Activated CD4-positive, alpha-beta T cell treated with anti-CD3 and anti-CD28 coated beads, Interleukin-10, Interleukin-2, amounts not matched to agents 100 ng/mL and 50 ng/mL, durations not matched to agents 16 hours and 8 hours (primary cell): ENCODE measurements at regions not wholly inside any gene's neighbourhood (a gene's known extent, or its start where the extent isn't known, plus 50 kb on each side); places are given as distances from the start of the nearest gene placed in this dataset.
A peak's percentile ranks its signal among the peaks of the same experiment; 100 is the strongest.
"Not testable (repeated sequence)": the region's sequence is repeated elsewhere in the genome, so short reads cannot be mapped to it uniquely, and the experiment has no call there.

Experiments used
- DNase-seq: peaks from one replicate; pipeline ENCODE4 v3.0.0-alpha.2; 2020

GRCh38 chr5:83889971-83890745, 169.5 kb upstream of the HAPLN1 start:
- DNase-seq = no peak

GRCh38 chr5:83877911-83878706, 157.5 kb upstream of the HAPLN1 start:
- no peak for DNase-seq

- no peak for DNase-seq
These were observed 151.1 kb upstream of the HAPLN1 start for GRCh38 chr5:83871533-83872395.

- DNase-seq = no peak
These were observed 145.5 kb upstream of the HAPLN1 start for GRCh38 chr5:83866181-83866580.

- DNase-seq = no peak
These were observed 144.9 kb upstream of the HAPLN1 start for GRCh38 chr5:83865579-83865978.

GRCh38 chr5:83864652-83865051, 144.0 kb upstream of the HAPLN1 start:
- DNase-seq = no peak

- DNase-seq = no peak
These were observed 136.7 kb upstream of the HAPLN1 start for GRCh38 chr5:83857341-83857740.

- no peak for DNase-seq
These were observed 136.2 kb upstream of the HAPLN1 start for GRCh38 chr5:83856881-83857280.

- DNase-seq = not testable (repeated sequence)
These were observed 129.8 kb upstream of the HAPLN1 start for GRCh38 chr5:83850412-83850811.

GRCh38 chr5:83848941-83849340, 128.3 kb upstream of the HAPLN1 start:
- DNase-seq = no peak

GRCh38 chr5:83846624-83847350, 126.1 kb upstream of the HAPLN1 start:
- no peak for DNase-seq

- DNase-seq = peak; percentile 65
These were observed 123.9 kb upstream of the HAPLN1 start for GRCh38 chr5:83844449-83845068.

GRCh38 chr5:83839788-83840187, 119.1 kb upstream of the HAPLN1 start:
- no peak for DNase-seq

- DNase-seq = no peak
These were observed 118.6 kb upstream of the HAPLN1 start for GRCh38 chr5:83839256-83839655.

- DNase-seq = no peak
These were observed 116.7 kb upstream of the HAPLN1 start for GRCh38 chr5:83837265-83837907.

- DNase-seq = no peak
These were observed 113.7 kb upstream of the HAPLN1 start for GRCh38 chr5:83834306-83834705.

- no peak for DNase-seq
These were observed 111.2 kb upstream of the HAPLN1 start for GRCh38 chr5:83831834-83832233.

GRCh38 chr5:83827111-83827557, 106.5 kb upstream of the HAPLN1 start:
- no peak for DNase-seq

GRCh38 chr5:83817591-83817990, 96.9 kb upstream of the HAPLN1 start:
- DNase-seq = no peak

- DNase-seq = no peak
These were observed 95.0 kb upstream of the HAPLN1 start for GRCh38 chr5:83815661-83816060.

GRCh38 chr5:83810511-83810910, 89.9 kb upstream of the HAPLN1 start:
- DNase-seq = no peak
